HCEC 1CT (cell line): ENCODE measurements at regions not wholly inside any gene's neighbourhood (a gene's known extent, or its start where the extent isn't known, plus 50 kb on each side); places are given as distances from the start of the nearest gene placed in this dataset.
"Not testable (repeated sequence)": the region's sequence is repeated elsewhere in the genome, so short reads cannot be mapped to it uniquely, and the experiment has no call there.

Experiments
- DNase-seq: peaks from one replicate; pipeline ENCODE4 v3.0.0-alpha.2; 2017

DNA sequence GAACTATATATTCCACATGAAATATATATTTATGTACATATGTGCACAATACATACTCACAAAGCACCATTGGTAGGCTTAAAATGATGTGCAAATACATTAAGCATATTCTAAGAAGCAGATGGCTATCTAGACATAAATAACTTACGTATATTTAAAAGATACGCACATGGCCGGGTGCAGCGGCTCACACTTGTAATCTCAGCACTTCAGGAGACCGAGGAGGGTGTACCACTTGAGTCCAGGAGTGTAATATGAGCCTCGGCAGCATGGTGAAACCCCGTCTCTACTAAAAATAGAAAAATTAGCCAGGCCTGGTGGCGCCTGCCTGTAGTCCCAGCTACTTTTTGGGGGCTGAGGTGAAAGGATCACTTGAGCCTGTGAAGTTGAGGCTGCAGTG is 189.9 kb downstream of the ANKRD36 start:
- DNase-seq, result not testable (repeated sequence)

DNA sequence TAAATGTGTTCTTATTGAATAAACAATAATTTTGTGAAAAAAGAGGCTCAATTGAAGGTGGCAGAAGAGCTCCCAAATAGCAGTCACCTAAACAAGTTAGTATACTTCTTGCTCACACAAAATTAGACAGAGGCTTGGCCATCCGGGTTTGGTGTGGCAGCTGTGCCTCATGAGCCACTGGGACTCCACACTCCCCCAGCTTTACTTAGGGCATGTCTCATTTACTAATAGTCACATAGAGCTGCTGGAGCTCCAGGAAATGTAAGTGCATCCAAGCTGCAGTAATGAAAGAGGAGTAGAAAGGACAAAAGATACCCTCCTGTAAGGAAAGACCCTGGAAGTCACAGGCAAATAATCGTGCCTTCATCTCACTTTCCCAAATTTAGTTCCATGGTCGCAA is 188.8 kb downstream of the ANKRD36 start:
- not testable (repeated sequence) for DNase-seq
